ENCODE measurements at regions not wholly inside any gene's neighbourhood (a gene's known extent, or its start where the extent isn't known, plus 50 kb on each side); places are given as distances from the start of the nearest gene placed in this dataset.

DNA sequence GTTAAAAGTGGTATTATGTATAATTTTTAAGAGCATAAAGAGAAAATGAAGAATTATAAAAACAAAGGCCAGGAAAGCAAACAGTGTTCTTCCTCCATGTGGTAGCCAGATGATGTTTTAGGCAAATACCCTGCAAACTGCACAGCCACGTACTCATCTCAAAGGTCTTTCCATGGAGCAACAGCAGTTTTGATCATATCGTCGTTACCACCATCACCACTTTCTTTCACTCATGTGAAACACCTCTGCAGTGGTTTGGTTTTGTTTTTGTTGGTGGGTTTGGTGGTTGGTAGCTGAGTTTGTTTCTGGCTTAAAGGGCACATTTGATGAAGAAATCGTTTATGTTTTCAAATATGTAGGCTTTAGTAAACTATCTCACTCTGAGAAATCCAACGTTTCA, 229.9 kb upstream of the AMELY start:
- TF ChIP-seq, protein P1, sequence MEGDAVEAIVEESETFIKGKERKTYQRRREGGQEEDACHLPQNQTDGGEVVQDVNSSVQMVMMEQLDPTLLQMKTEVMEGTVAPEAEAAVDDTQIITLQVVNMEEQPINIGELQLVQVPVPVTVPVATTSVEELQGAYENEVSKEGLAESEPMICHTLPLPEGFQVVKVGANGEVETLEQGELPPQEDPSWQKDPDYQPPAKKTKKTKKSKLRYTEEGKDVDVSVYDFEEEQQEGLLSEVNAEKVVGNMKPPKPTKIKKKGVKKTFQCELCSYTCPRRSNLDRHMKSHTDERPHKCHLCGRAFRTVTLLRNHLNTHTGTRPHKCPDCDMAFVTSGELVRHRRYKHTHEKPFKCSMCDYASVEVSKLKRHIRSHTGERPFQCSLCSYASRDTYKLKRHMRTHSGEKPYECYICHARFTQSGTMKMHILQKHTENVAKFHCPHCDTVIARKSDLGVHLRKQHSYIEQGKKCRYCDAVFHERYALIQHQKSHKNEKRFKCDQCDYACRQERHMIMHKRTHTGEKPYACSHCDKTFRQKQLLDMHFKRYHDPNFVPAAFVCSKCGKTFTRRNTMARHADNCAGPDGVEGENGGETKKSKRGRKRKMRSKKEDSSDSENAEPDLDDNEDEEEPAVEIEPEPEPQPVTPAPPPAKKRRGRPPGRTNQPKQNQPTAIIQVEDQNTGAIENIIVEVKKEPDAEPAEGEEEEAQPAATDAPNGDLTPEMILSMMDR (IDR thresholded peaks at IDR 0.05): no peak
- no peak for TF ChIP-seq POLR2A (IDR thresholded peaks at IDR 0.05)
